Thyroid gland (tissue), 4 donors: ENCODE measurements at regions not wholly inside any gene's neighbourhood (a gene's known extent, or its start where the extent isn't known, plus 50 kb on each side); places are given as distances from the start of the nearest gene placed in this dataset.

ENCODE experiments used
- CTCF ChIP-seq, 6 experiments: fragments of 200-600 bp in 3 of 6; fragments of 450-650 bp in 3 of 6; sonication (generic) in 3 of 6; IDR thresholded peaks; one replicate each; pipeline ENCODE4 v1.5.1; 2016 to 2019; ENCODE audit warnings: antibody characterized with exemption in 6 of 6, mild to moderate bottlenecking in 2 of 6, inconsistent platforms in 1 of 6, moderate library complexity in 1 of 6
- POLR2A ChIP-seq, 2 donors: fragments of 450-650 bp; IDR thresholded peaks; one replicate each; pipeline ENCODE4 v1.6.1; 2017; ENCODE audit warnings: antibody characterized with exemption in 2 of 2, mild to moderate bottlenecking in 2 of 2, moderate library complexity in 1 of 2

- TF ChIP-seq POLR2A (IDR thresholded peaks at IDR 0.05) (no peak), CTCF (IDR thresholded peaks at IDR 0.05) (no peak)
These were observed 365.5 kb upstream of the BOD1L1 start for GRCh38 chr4:13992975-13993520.
